Hepatocyte (in vitro differentiated cells): ENCODE measurements at regions not wholly inside any gene's neighbourhood (a gene's known extent, or its start where the extent isn't known, plus 50 kb on each side); places are given as distances from the start of the nearest gene placed in this dataset.

Experiments used
- EZH2 ChIP-seq: fragments of 200-600 bp; sonication (generic); IDR thresholded peaks from 2 replicates; pipeline ENCODE4 v1.6.1; 2016; ENCODE audit warnings: antibody characterized with exemption, mild to moderate bottlenecking, borderline replicate concordance
- TF ChIP-seq, protein P1 (sequence below): fragments of 200-600 bp; sonication (generic); IDR thresholded peaks from 2 replicates; pipeline ENCODE4 v1.5.1; 2016; ENCODE audit warnings: antibody characterized with exemption, mild to moderate bottlenecking; ENCODE audit not compliant: poor library complexity

DNA sequence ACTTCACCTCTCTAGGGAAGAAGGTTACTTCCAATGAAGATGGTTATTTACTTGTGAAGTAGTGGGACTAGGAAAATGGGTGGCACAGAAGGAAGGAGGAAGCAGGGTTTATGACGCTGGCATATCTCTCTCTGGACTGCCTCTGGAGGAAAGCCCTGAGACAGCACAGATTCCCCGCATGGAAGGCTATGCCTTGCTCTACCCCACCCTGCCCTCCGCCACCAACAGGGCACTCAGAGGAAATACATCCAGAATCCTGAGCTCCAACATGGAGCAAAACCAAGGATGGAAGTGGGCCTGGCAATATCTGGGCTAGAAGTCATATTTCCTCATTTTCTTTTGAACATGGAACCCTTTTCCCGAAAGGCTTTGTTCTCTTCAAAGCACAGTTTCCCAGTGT, 346.9 kb downstream of the ZSWIM6 start:
- TF ChIP-seq, protein P1, sequence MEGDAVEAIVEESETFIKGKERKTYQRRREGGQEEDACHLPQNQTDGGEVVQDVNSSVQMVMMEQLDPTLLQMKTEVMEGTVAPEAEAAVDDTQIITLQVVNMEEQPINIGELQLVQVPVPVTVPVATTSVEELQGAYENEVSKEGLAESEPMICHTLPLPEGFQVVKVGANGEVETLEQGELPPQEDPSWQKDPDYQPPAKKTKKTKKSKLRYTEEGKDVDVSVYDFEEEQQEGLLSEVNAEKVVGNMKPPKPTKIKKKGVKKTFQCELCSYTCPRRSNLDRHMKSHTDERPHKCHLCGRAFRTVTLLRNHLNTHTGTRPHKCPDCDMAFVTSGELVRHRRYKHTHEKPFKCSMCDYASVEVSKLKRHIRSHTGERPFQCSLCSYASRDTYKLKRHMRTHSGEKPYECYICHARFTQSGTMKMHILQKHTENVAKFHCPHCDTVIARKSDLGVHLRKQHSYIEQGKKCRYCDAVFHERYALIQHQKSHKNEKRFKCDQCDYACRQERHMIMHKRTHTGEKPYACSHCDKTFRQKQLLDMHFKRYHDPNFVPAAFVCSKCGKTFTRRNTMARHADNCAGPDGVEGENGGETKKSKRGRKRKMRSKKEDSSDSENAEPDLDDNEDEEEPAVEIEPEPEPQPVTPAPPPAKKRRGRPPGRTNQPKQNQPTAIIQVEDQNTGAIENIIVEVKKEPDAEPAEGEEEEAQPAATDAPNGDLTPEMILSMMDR: no peak
- no peak for TF ChIP-seq EZH2
